GM10266 (cell line): ENCODE measurements at regions not wholly inside any gene's neighbourhood (a gene's known extent, or its start where the extent isn't known, plus 50 kb on each side); places are given as distances from the start of the nearest gene placed in this dataset.

Source experiments
- DNase-seq: peaks from one replicate; pipeline ENCODE4 v3.0.0; 2012; ENCODE audit errors: extremely low spot score
- TF ChIP-seq, protein P1 (sequence below): IDR thresholded peaks from 2 replicates; pipeline ENCODE4 v1.5.1; 2012; ENCODE audit warnings: mild to moderate bottlenecking, low read depth; ENCODE audit not compliant: control insufficient read depth, insufficient read depth; ENCODE audit errors: missing control alignments

DNA sequence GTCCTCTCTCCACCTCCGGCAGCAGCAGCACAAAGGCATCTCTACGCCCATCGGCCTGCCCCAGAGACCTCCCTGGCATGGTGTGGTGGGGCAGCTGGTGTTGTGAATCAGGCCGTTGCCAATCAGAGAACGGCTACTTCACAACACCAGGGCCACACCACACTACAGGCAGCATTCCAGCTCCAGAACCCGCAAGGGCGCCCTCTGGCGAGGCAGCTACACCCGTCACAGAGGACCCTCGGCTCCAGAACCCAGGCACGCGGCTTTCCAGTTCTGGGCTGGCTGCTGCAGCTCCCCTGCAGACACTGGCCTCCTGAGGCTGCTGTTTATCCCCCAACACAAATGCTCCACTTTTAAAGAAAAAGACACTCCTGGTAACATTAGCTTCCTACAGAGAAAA, 127.5 kb upstream of the TOPAZ1 start:
- DNase-seq = peak; percentile 60
- TF ChIP-seq, protein P1, sequence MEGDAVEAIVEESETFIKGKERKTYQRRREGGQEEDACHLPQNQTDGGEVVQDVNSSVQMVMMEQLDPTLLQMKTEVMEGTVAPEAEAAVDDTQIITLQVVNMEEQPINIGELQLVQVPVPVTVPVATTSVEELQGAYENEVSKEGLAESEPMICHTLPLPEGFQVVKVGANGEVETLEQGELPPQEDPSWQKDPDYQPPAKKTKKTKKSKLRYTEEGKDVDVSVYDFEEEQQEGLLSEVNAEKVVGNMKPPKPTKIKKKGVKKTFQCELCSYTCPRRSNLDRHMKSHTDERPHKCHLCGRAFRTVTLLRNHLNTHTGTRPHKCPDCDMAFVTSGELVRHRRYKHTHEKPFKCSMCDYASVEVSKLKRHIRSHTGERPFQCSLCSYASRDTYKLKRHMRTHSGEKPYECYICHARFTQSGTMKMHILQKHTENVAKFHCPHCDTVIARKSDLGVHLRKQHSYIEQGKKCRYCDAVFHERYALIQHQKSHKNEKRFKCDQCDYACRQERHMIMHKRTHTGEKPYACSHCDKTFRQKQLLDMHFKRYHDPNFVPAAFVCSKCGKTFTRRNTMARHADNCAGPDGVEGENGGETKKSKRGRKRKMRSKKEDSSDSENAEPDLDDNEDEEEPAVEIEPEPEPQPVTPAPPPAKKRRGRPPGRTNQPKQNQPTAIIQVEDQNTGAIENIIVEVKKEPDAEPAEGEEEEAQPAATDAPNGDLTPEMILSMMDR = peak; percentile 72

GRCh38 chr3:44117239-44117638, 124.4 kb upstream of the TOPAZ1 start:
- no peak for DNase-seq
- TF ChIP-seq, protein P1 = no peak

GRCh38 chr3:44117736-44118135, 124.0 kb upstream of the TOPAZ1 start:
- no peak for DNase-seq
- TF ChIP-seq, protein P1 = no peak

- DNase-seq = no peak
- TF ChIP-seq, protein P1 = no peak
Measured at GRCh38 chr3:44120721-44121582, 120.7 kb upstream of the TOPAZ1 start.

DNA sequence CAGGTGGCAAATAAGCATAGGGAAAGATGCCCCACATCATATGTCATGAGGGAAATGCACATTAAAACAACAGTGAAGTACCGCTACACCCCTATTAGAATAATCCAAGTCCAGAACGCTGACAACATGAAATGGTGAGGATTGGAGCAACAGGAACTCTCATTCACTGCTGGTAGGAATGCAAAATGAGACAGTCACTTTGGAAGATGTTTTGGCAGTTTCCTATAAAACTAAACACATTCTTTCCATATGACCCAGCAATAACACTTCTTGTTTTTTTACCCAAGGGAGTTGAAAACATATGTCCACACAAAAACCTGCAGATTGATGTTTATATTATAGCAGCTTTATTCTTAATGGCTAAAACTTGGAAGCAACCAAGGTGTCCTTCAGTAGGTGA, 116.4 kb upstream of the TOPAZ1 start:
- no peak for DNase-seq
- TF ChIP-seq, protein P1 = no peak

DNA sequence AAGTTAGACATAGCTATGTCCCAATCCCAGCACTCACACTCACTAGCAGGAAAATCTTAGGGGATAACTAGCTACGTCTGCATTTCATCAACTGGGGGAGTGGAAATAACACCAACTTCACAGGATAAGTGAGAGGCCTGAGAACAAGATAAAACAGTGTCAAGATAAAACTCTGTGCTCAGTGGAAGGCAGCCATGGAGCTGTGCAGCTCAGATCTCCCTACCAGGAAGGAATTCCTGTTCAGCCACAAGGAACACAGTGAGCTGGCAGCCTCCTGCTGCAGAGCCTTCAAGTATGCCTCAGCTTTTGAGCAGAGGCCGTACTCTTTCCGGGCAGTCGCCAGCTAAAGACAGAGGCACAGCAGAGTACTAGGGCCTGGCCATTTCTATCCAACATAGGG, 115.8 kb upstream of the TOPAZ1 start:
- DNase-seq = no peak
- TF ChIP-seq, protein P1 = no peak

GRCh38 chr3:44128057-44128775, 113.5 kb upstream of the TOPAZ1 start:
- DNase-seq = no peak
- TF ChIP-seq, protein P1 = no peak
